Bronchial epithelial cell (primary cell): ENCODE measurements at regions not wholly inside any gene's neighbourhood (a gene's known extent, or its start where the extent isn't known, plus 50 kb on each side); places are given as distances from the start of the nearest gene placed in this dataset.

Source experiments
- DNase-seq: peaks from one replicate; pipeline ENCODE4 v3.0.0-alpha.2; 2010; ENCODE audit warnings: low read depth
- FAIRE-seq: peaks from 2 replicates; lab custom pipeline; 2011; peaks lifted over from hg19 to GRCh38; lab: Jason Lieb, UNC
- H3K27me3 ChIP-seq: 2 replicates; pipeline ENCODE4 v1.5.1; 2011; ENCODE audit warnings: low read length; ENCODE audit not compliant: control insufficient read depth, insufficient read depth
- H3K36me3 ChIP-seq: 2 replicates; pipeline ENCODE4 v1.5.1; 2011; ENCODE audit warnings: low read length; ENCODE audit not compliant: control insufficient read depth, insufficient read depth
- H3K4me3 ChIP-seq: 2 replicates; pipeline ENCODE4 v1.5.1; 2011; ENCODE audit warnings: mild to moderate bottlenecking, low read depth, low read length, control low read depth
- TF ChIP-seq, protein P1 (sequence below): IDR thresholded peaks from 2 replicates; pipeline ENCODE4 v1.5.1; 2011; ENCODE audit warnings: mild to moderate bottlenecking, moderate library complexity, low read length, control low read depth, inconsistent platforms; ENCODE audit not compliant: insufficient read depth, severe bottlenecking

DNA sequence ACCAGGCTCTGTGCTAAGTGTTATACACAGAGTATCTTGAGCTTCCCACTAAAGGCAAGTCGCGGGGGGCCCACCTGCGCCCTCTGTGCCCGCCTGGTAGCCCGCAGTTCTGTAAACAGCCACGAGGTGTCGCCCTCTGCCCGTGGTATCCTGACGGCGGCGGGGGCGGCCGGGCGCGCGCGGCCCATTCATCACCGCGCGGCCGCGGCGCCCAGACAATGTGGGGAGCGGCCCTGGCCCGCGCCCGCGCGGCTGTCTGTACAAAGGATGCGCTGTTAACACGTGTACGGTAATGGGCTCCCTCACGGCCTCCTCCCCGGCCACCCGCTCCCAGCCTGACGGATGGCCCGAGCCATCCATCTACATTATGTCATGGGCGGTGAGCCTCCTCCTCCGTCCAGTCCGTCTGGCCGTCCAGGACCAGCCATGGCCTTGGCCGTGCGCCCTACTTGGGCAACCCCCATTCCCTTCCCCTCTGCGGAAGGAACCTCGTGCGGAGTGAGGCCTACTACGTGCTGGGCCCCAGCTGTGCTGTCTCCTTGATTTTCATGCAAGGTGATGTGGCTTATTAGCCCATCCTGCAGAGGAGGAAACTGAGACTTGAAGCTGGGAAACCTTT is 99.4 kb downstream of the MIAT start:
- TF ChIP-seq, protein P1, sequence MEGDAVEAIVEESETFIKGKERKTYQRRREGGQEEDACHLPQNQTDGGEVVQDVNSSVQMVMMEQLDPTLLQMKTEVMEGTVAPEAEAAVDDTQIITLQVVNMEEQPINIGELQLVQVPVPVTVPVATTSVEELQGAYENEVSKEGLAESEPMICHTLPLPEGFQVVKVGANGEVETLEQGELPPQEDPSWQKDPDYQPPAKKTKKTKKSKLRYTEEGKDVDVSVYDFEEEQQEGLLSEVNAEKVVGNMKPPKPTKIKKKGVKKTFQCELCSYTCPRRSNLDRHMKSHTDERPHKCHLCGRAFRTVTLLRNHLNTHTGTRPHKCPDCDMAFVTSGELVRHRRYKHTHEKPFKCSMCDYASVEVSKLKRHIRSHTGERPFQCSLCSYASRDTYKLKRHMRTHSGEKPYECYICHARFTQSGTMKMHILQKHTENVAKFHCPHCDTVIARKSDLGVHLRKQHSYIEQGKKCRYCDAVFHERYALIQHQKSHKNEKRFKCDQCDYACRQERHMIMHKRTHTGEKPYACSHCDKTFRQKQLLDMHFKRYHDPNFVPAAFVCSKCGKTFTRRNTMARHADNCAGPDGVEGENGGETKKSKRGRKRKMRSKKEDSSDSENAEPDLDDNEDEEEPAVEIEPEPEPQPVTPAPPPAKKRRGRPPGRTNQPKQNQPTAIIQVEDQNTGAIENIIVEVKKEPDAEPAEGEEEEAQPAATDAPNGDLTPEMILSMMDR, result peak; percentile 67
- FAIRE-seq (no peak), DNase-seq (peak; percentile 4)
- Histone ChIP-seq H3K36me3 (no peaks in the 10 kb centered on the region), H3K4me3 (no peak overlapping the region), H3K27me3 (no peaks in the 10 kb centered on the region)

GRCh38 chr22:26757496-26757895 is 100.1 kb downstream of the MIAT start:
- no peak for DNase-seq
- no peak for FAIRE-seq
- Histone ChIP-seq H3K27me3 (no peaks in the 10 kb centered on the region), H3K4me3 (no peak overlapping the region), H3K36me3 (no peaks in the 10 kb centered on the region)
- TF ChIP-seq, protein P1, result no peak

DNA sequence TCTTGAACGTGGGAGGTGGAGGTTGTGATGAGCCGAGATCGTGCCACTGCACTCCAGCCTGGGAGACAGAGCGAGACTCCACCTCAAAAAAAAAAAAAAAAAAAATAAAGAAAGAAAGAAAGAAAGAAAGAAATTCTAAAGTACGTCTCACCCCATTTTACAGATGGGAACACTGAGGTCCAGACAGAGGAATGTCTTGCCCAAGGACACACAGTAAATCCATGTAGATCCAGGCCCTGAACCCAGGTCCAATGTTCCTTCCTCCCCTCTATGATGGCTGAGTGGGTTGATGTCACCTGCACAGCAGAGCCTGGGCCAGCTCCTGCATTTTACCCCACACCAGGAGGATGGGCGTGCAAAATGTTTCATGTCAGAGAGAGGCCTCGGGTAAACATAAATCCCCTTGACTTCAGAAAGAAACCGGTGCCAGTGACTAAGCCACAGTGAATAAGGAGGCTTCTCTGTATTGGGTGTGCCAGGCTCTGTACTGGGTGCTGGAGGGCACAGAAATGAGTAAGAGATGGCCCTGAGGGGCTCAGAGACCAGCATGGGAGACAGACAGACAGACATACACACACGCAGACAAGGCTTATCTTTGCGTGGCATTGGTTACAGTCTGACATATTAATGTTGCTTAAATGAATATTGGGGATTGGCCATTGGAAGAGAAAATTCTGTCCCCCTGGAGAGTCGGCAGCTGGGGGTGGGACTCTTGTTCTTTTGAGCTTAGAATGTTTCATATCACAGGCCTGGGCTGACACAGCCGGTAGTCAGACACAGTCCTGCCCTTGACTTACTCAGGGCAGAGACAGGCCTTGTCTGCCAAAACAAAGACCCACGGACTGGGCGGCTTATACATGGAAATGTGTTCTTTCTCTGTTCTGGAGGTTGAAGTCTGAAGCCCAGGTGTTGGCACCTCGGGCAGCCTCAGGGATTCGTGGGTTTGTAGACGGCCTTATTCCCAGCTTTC is 105.4 kb downstream of the MIAT start:
- Histone ChIP-seq H3K36me3 (no peaks in the 10 kb centered on the region), H3K4me3 (no peak overlapping the region), H3K27me3 (no peaks in the 10 kb centered on the region)
- DNase-seq (peak; percentile 49), FAIRE-seq (no peak)
- TF ChIP-seq, protein P1, result no peak

- peak; percentile 80 for FAIRE-seq
Measured at GRCh38 chr22:26763633-26764361, 106.4 kb downstream of the MIAT start.

More at GRCh38 chr22:26763633-26764361, 106.4 kb downstream of the MIAT start:
- DNase-seq, result peak; percentile 19
- TF ChIP-seq, protein P1, result no peak
- Histone ChIP-seq H3K4me3 (no peak overlapping the region), H3K36me3 (no peaks in the 10 kb centered on the region), H3K27me3 (no peaks in the 10 kb centered on the region)
